Activated naive CD4-positive, alpha-beta T cell treated with anti-CD3 and anti-CD28 coated beads for 36 hours (primary cell): ENCODE measurements at regions not wholly inside any gene's neighbourhood (a gene's known extent, or its start where the extent isn't known, plus 50 kb on each side); places are given as distances from the start of the nearest gene placed in this dataset.

Experiments
- CTCF ChIA-PET: fragments of 350-600 bp; sonication (Branson Sonifier 250); formaldehyde crosslinking; loops from one replicate; lab custom pipeline; 2021; ENCODE audit warnings: antibody characterized with exemption; lab: Charles Lee
- DNase-seq: peaks from one replicate; pipeline ENCODE4 v3.0.0-alpha.2; 2020
- H3K27ac Mint-ChIP-seq: one replicate; pipeline ENCODE4 v1.8.0; 2021; ENCODE audit warnings: mild to moderate bottlenecking, mixed read lengths
- H3K27me3 Mint-ChIP-seq: one replicate; pipeline ENCODE4 v1.8.0; 2021; ENCODE audit warnings: low read depth, mixed read lengths
- H3K36me3 Mint-ChIP-seq: one replicate; pipeline ENCODE4 v1.8.0; 2021; ENCODE audit warnings: low read depth, mixed read lengths
- H3K4me1 Mint-ChIP-seq: one replicate; pipeline ENCODE4 v1.8.0; 2021; ENCODE audit warnings: low read depth, mixed read lengths
- H3K4me3 Mint-ChIP-seq: one replicate; pipeline ENCODE4 v1.8.0; 2021; ENCODE audit warnings: mild to moderate bottlenecking, moderate library complexity, mixed read lengths
- H3K9me3 Mint-ChIP-seq: one replicate; pipeline ENCODE4 v1.8.0; 2021; ENCODE audit warnings: mixed read lengths
- intact Hi-C: fragments of 100-400 bp; cut with micrococcal nuclease; formaldehyde crosslinking; loops from one replicate; pipeline ENCODE4 v1.15.1; 2023

GRCh38 chr3:197445896-197446699 lies 109.7 kb downstream of the BDH1 start:
- Mint-ChIP-seq H3K36me3 (no peaks in the 10 kb centered on the region), H3K27ac (no peak overlapping the region), H3K9me3 (no peaks in the 10 kb centered on the region), H3K4me3 (no peak overlapping the region), H3K27me3 (peaks cover 2% of the 10 kb centered on the region), H3K4me1 (peaks cover 29% of the 10 kb centered on the region)
- CTCF ChIA-PET, result no interaction called here
- intact Hi-C loops, result no loop called here
- DNase-seq, result no peak

GRCh38 chr3:197444793-197445379 lies 110.9 kb downstream of the BDH1 start:
- CTCF ChIA-PET, result interaction anchor here (1.5 kb wide), 1 partner anchor 57 kb away, joined by 4 read pairs; no protein-coding TSS in a partner anchor
- peaks cover 29% of the 10 kb centered on the region for H3K4me1 Mint-ChIP-seq
- intact Hi-C loops, result no loop called here

GRCh38 chr3:197443506-197443905 lies 112.3 kb downstream of the BDH1 start:
- peaks cover 5% of the 10 kb centered on the region for H3K27me3 Mint-ChIP-seq
- no peak overlapping the region for H3K27ac Mint-ChIP-seq
- no peaks in the 10 kb centered on the region for H3K9me3 Mint-ChIP-seq
- no peaks in the 10 kb centered on the region for H3K36me3 Mint-ChIP-seq
- no peak for DNase-seq
- CTCF ChIA-PET, result interaction anchor here (0.6 kb wide), 1 partner anchor 187 kb away, joined by 3 read pairs; no protein-coding TSS in a partner anchor
- no peak overlapping the region for H3K4me3 Mint-ChIP-seq
- H3K4me1 Mint-ChIP-seq, result peaks cover 29% of the 10 kb centered on the region
- intact Hi-C loops, result no loop called here

More at GRCh38 chr3:197444793-197445379, 110.9 kb downstream of the BDH1 start:
- Mint-ChIP-seq H3K4me3 (no peak overlapping the region), H3K27ac (no peak overlapping the region), H3K36me3 (no peaks in the 10 kb centered on the region), H3K9me3 (no peaks in the 10 kb centered on the region), H3K27me3 (peaks cover 2% of the 10 kb centered on the region)
- no peak for DNase-seq

- Mint-ChIP-seq H3K4me3 (no peak overlapping the region), H3K36me3 (no peaks in the 10 kb centered on the region), H3K4me1 (peaks cover 10% of the 10 kb centered on the region), H3K27me3 (peaks cover 3% of the 10 kb centered on the region), H3K9me3 (no peaks in the 10 kb centered on the region), H3K27ac (no peak overlapping the region)
- no peak for DNase-seq
- CTCF ChIA-PET, result no interaction called here
- intact Hi-C loops, result no loop called here
Measured at GRCh38 chr3:197440717-197441303, 115.0 kb downstream of the BDH1 start.

- DNase-seq, result no peak
- intact Hi-C loops, result no loop called here
- no peak overlapping the region for H3K4me3 Mint-ChIP-seq
- no peaks in the 10 kb centered on the region for H3K4me1 Mint-ChIP-seq
- no peak overlapping the region for H3K27ac Mint-ChIP-seq
- CTCF ChIA-PET, result no interaction called here
- H3K9me3 Mint-ChIP-seq, result no peaks in the 10 kb centered on the region
- no peaks in the 10 kb centered on the region for H3K36me3 Mint-ChIP-seq
- peaks cover 6% of the 10 kb centered on the region for H3K27me3 Mint-ChIP-seq
Measured at GRCh38 chr3:197438906-197439305, 116.9 kb downstream of the BDH1 start.

GRCh38 chr3:197435426-197435825 lies 120.3 kb downstream of the BDH1 start:
- Mint-ChIP-seq H3K27ac (no peak overlapping the region), H3K4me3 (no peak overlapping the region), H3K27me3 (peaks cover 10% of the 10 kb centered on the region), H3K36me3 (no peaks in the 10 kb centered on the region), H3K4me1 (peaks cover 6% of the 10 kb centered on the region), H3K9me3 (no peaks in the 10 kb centered on the region)
- CTCF ChIA-PET, result interaction anchor here (1.0 to 1.4 kb wide), 2 partner anchors 20 to 179 kb away, joined by 3 to 8 read pairs; no protein-coding TSS in a partner anchor
- DNase-seq, result no peak
- intact Hi-C loops, result no loop called here

- H3K36me3 Mint-ChIP-seq, result no peaks in the 10 kb centered on the region
- H3K4me3 Mint-ChIP-seq, result no peak overlapping the region
- H3K27me3 Mint-ChIP-seq, result peaks cover 9% of the 10 kb centered on the region
- no peak for DNase-seq
- H3K27ac Mint-ChIP-seq, result no peak overlapping the region
- H3K4me1 Mint-ChIP-seq, result peaks cover 7% of the 10 kb centered on the region
- no peaks in the 10 kb centered on the region for H3K9me3 Mint-ChIP-seq
- CTCF ChIA-PET, result interaction anchor here (1.0 to 1.4 kb wide), 2 partner anchors 21 to 179 kb away, joined by 3 to 8 read pairs; no protein-coding TSS in a partner anchor
- intact Hi-C loops, result no loop called here
Measured at GRCh38 chr3:197434830-197435229, 120.9 kb downstream of the BDH1 start.

GRCh38 chr3:197432384-197433127 lies 123.2 kb downstream of the BDH1 start:
- Mint-ChIP-seq H3K36me3 (no peaks in the 10 kb centered on the region), H3K27ac (no peak overlapping the region), H3K4me3 (no peak overlapping the region), H3K4me1 (peaks cover 24% of the 10 kb centered on the region), H3K9me3 (no peaks in the 10 kb centered on the region), H3K27me3 (peaks cover 7% of the 10 kb centered on the region)
- DNase-seq, result no peak
- intact Hi-C loops, result no loop called here
- CTCF ChIA-PET, result no interaction called here

GRCh38 chr3:197431346-197431910 lies 124.3 kb downstream of the BDH1 start:
- Mint-ChIP-seq H3K9me3 (no peaks in the 10 kb centered on the region), H3K4me3 (no peak overlapping the region), H3K27me3 (peaks cover 7% of the 10 kb centered on the region), H3K27ac (no peak overlapping the region), H3K4me1 (peaks cover 24% of the 10 kb centered on the region), H3K36me3 (no peaks in the 10 kb centered on the region)
- intact Hi-C loops, result no loop called here
- CTCF ChIA-PET, result no interaction called here
- no peak for DNase-seq

GRCh38 chr3:197430934-197431333 lies 124.8 kb downstream of the BDH1 start:
- CTCF ChIA-PET, result no interaction called here
- DNase-seq, result no peak
- Mint-ChIP-seq H3K4me1 (peaks cover 24% of the 10 kb centered on the region), H3K27ac (no peak overlapping the region), H3K36me3 (no peaks in the 10 kb centered on the region), H3K27me3 (peaks cover 7% of the 10 kb centered on the region), H3K9me3 (no peaks in the 10 kb centered on the region), H3K4me3 (no peak overlapping the region)
- intact Hi-C loops, result no loop called here

GRCh38 chr3:197430502-197430901 lies 125.3 kb downstream of the BDH1 start:
- Mint-ChIP-seq H3K27ac (no peak overlapping the region), H3K4me1 (peaks cover 24% of the 10 kb centered on the region), H3K27me3 (peaks cover 7% of the 10 kb centered on the region), H3K4me3 (no peak overlapping the region), H3K36me3 (no peaks in the 10 kb centered on the region), H3K9me3 (no peaks in the 10 kb centered on the region)
- DNase-seq, result no peak
- intact Hi-C loops, result no loop called here
- CTCF ChIA-PET, result no interaction called here

- Mint-ChIP-seq H3K27me3 (peaks cover 5% of the 10 kb centered on the region), H3K4me1 (peaks cover 24% of the 10 kb centered on the region), H3K9me3 (no peaks in the 10 kb centered on the region), H3K27ac (peak overlapping the region; percentile 76), H3K36me3 (no peaks in the 10 kb centered on the region), H3K4me3 (peak overlapping the region; percentile 22)
- intact Hi-C loops, result no loop called here
- no peak for DNase-seq
- CTCF ChIA-PET, result interaction anchor here (1.0 to 1.1 kb wide), 2 partner anchors 11 to 81 kb away, joined by 3 to 4 read pairs; no protein-coding TSS in a partner anchor
Measured at GRCh38 chr3:197428952-197429351, 126.8 kb downstream of the BDH1 start.
